Adrenal gland (tissue), 9 donors: ENCODE measurements at regions not wholly inside any gene's neighbourhood (a gene's known extent, or its start where the extent isn't known, plus 50 kb on each side); places are given as distances from the start of the nearest gene placed in this dataset.
"Not testable (repeated sequence)": the region's sequence is repeated elsewhere in the genome, so short reads cannot be mapped to it uniquely, and the experiment has no call there.

ENCODE experiments used
- DNase-seq, 7 donors: peaks; one replicate each; pipeline ENCODE4 v3.0.0-alpha.2; 2019 to 2020
- H3K27ac ChIP-seq, 5 donors: fragments of 200-600 bp; sonication (generic) in 4 of 5; 1 replicate in 3 of 5; 2 replicates in 2 of 5; pipeline versions ENCODE4 v1.5.1 to v1.8.0; 2016 to 2020; ENCODE audit warnings: mild to moderate bottlenecking in 1 of 5
- H3K27me3 ChIP-seq: fragments of 200-600 bp; 2 replicates; pipeline ENCODE4 v1.8.0; 2021
- H3K36me3 ChIP-seq, 2 donors: fragments of 200-600 bp; replicated peaks in 1 of 2; 1 replicate in 1 of 2; 2 replicates in 1 of 2; pipeline versions ENCODE4 v1.5.1 to v1.8.0; 2018 to 2022
- H3K4me1 ChIP-seq, 2 donors: fragments of 200-600 bp; replicated peaks in 1 of 2; 1 replicate in 1 of 2; 2 replicates in 1 of 2; pipeline versions ENCODE4 v1.5.1 to v1.8.0; 2018 to 2021
- H3K4me3 ChIP-seq, 4 donors: fragments of 200-600 bp; sonication (generic) in 3 of 4; one replicate each; pipeline ENCODE4 v1.5.1; 2016 to 2018
- H3K9me3 ChIP-seq, 3 donors: fragments of 200-600 bp; sonication (generic) in 1 of 3; replicated peaks in 1 of 3; 1 replicate in 2 of 3; 2 replicates in 1 of 3; pipeline versions ENCODE4 v1.5.1 to v1.8.0; 2016 to 2021
- CTCF ChIP-seq, 6 experiments: fragments of 450-650 bp in 4 of 6; fragments of 200-600 bp in 2 of 6; sonication (generic) in 1 of 6; IDR thresholded peaks; 1 replicate in 5 of 6; 2 replicates in 1 of 6; pipeline versions ENCODE4 v1.5.1 to v1.8.0; 2016 to 2021; ENCODE audit warnings: antibody characterized with exemption in 6 of 6, mild to moderate bottlenecking in 2 of 6, moderate library complexity in 1 of 6
- POLR2A ChIP-seq, 2 donors: fragments of 450-650 bp; IDR thresholded peaks; one replicate each; pipeline ENCODE4 v1.6.1; 2017; ENCODE audit warnings: antibody characterized with exemption in 2 of 2, mild to moderate bottlenecking in 2 of 2, moderate library complexity in 1 of 2
- WGBS, 4 donors: extraction: QIAGEN DNeasy Blood & Tissue Kit in 2 of 4; methylation state at CpG; one replicate each; pipeline versions ENCODE4 v1.1.5 to v1.1.7; 2013 to 2017; 5-methylcytosine and 5-hydroxymethylcytosine counted together
- intact Hi-C, 2 donors: fragments of 100-400 bp; cut with DNase I; formaldehyde crosslinking; loops; one replicate each; pipeline versions ENCODE4 v1.14.1 to v1.15.0; 2022 to 2023
- donor health status: healthy with polysubstance abuse.
- donor health status: Bipolar disorder and iron deficiency.
- donor health status: DM: yes; HTN: yes; CAD: no.
- donor health status: DM: no; HTN: no; CAD: no.
- donor health status: DM: no; HTN: no; CAD: no.

GRCh38 chr15:31609906-31610305 lies 283.3 kb downstream of the KLF13 start:
- Histone ChIP-seq H3K27ac (no peak overlapping the region), H3K4me3 (no peak overlapping the region), H3K36me3 (no peaks in the 10 kb centered on the region), H3K27me3 (no peaks in the 10 kb centered on the region), H3K9me3 (no peaks in the 10 kb centered on the region), H3K4me1 (no peaks in the 10 kb centered on the region)
- DNase-seq = no peak
- WGBS, 4 donors = 78 to 86% (median 82%) methylated on average over 2 of the region's 2 CpGs
- intact Hi-C loops = no loop called here
- no peak for TF ChIP-seq POLR2A (IDR thresholded peaks at IDR 0.05)
- TF ChIP-seq CTCF (IDR thresholded peaks at IDR 0.05) = no peak

GRCh38 chr15:31615643-31616415 lies 289.2 kb downstream of the KLF13 start:
- Histone ChIP-seq H3K4me1 (no peaks in the 10 kb centered on the region), H3K9me3 (no peaks in the 10 kb centered on the region), H3K4me3 (no peak overlapping the region), H3K36me3 (no peaks in the 10 kb centered on the region), H3K27ac (no peak overlapping the region), H3K27me3 (no peaks in the 10 kb centered on the region)
- 83 to 87% (median 84%) methylated on average over 9 of the region's 9 CpGs for WGBS, 4 donors
- TF ChIP-seq POLR2A (IDR thresholded peaks at IDR 0.05) (no peak), CTCF (IDR thresholded peaks at IDR 0.05) (no peak)
- intact Hi-C loops = no loop called here
- no peak for DNase-seq

GRCh38 chr15:31623297-31623696 lies 296.7 kb downstream of the KLF13 start:
- H3K4me3 ChIP-seq, intact Hi-C loops, H3K27ac ChIP-seq, H3K36me3 ChIP-seq, H3K9me3 ChIP-seq, DNase-seq, H3K4me1 ChIP-seq, H3K27me3 ChIP-seq: not testable (repeated sequence)
- 78 to 91% (median 81%) methylated on average over 11 of the region's 11 CpGs for WGBS, 4 donors

- 54 to 67% (median 59%) methylated on average over 1 of the region's 1 CpG for WGBS, 4 donors
- not testable (repeated sequence) for DNase-seq
Measured at GRCh38 chr15:31624115-31624514, 297.5 kb downstream of the KLF13 start.

GRCh38 chr15:31635715-31636114 lies 309.1 kb downstream of the KLF13 start:
- H3K4me3 ChIP-seq, H3K4me1 ChIP-seq, H3K27me3 ChIP-seq, DNase-seq, H3K36me3 ChIP-seq, H3K27ac ChIP-seq, H3K9me3 ChIP-seq, intact Hi-C loops: not testable (repeated sequence)
- 64 to 80% (median 74%) methylated on average over 6 of the region's 6 CpGs for whole genome bisulfite sequencing, 4 donors

More at GRCh38 chr15:31624115-31624514, 297.5 kb downstream of the KLF13 start:
- H3K27ac ChIP-seq, H3K36me3 ChIP-seq, H3K9me3 ChIP-seq, intact Hi-C loops, H3K4me1 ChIP-seq, H3K4me3 ChIP-seq, H3K27me3 ChIP-seq: not testable (repeated sequence)

DNA sequence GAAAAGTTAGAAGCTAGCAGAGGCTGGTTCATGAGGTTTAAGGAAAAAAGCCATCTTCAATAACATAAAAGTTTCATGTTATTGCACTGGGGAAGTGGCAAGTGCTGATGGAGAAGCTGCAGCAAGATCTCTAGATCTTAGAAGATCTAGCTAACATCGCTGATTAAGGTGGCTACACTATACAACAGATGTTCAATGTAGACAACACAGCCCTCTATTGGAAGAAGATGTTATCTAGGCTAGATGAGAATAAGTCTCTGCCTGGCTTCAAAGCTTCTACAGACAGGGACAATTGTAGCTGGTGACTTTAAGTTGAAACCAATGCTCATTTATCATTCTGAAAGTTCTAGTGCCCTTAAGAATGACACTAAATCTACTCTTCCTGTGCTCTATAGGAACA lies 310.3 kb downstream of the KLF13 start:
- H3K27me3 ChIP-seq, H3K9me3 ChIP-seq, H3K27ac ChIP-seq, H3K4me1 ChIP-seq, DNase-seq, H3K4me3 ChIP-seq, H3K36me3 ChIP-seq, intact Hi-C loops: not testable (repeated sequence)
- WGBS, 4 donors = 72 to 79% (median 76%) methylated on average over 1 of the region's 1 CpG

GRCh38 chr15:31643955-31644354 lies 317.3 kb downstream of the KLF13 start:
- H3K27me3 ChIP-seq, intact Hi-C loops: not testable (repeated sequence)

DNA sequence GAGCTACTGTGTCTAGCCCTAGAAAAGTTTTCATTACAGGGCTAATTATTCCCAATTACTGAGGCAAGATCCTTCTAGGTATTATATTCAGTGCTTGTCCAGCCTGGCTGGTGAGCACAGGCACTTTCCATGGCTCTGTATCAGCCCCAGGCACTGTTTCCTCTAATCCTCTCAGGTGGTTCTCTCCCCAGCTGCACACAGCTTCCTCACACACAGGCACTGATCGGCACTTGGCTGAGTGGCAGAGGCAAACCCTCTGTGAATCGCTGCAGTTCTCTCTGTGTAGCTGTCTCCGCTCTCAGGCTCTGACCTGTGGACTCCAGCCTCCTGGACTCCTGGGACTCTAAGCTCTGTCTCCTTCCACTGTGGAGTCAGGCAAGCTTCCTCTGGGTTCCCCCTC lies 318.1 kb downstream of the KLF13 start:
- H3K36me3 ChIP-seq, H3K4me3 ChIP-seq, H3K27ac ChIP-seq, H3K9me3 ChIP-seq, H3K4me1 ChIP-seq, intact Hi-C loops, H3K27me3 ChIP-seq, DNase-seq: not testable (repeated sequence)
- WGBS, 4 donors = 68 to 100% (median 82%) methylated on average over 1 to 3 of the region's 3 CpGs

More at GRCh38 chr15:31643955-31644354, 317.3 kb downstream of the KLF13 start:
- DNase-seq, H3K4me1 ChIP-seq, H3K27ac ChIP-seq, H3K9me3 ChIP-seq, H3K4me3 ChIP-seq, H3K36me3 ChIP-seq: not testable (repeated sequence)
- 49 to 76% (median 69%) methylated on average over 2 to 4 of the region's 5 CpGs for WGBS, 4 donors

GRCh38 chr15:31647337-31647826 lies 320.7 kb downstream of the KLF13 start:
- H3K27me3 ChIP-seq, DNase-seq, H3K4me1 ChIP-seq, H3K27ac ChIP-seq, H3K36me3 ChIP-seq, H3K9me3 ChIP-seq, intact Hi-C loops, H3K4me3 ChIP-seq: not testable (repeated sequence)
- 63 to 70% (median 66%) methylated on average over 4 to 5 of the region's 5 CpGs for WGBS, 4 donors
